Tibial nerve (tissue), 4 donors: ENCODE measurements at regions not wholly inside any gene's neighbourhood (a gene's known extent, or its start where the extent isn't known, plus 50 kb on each side); places are given as distances from the start of the nearest gene placed in this dataset.

Experiments used
- CTCF ChIP-seq, 5 experiments: fragments of 200-600 bp in 3 of 5; fragments of 450-650 bp in 2 of 5; sonication (generic) in 3 of 5; IDR thresholded peaks; one replicate each; pipeline ENCODE4 v1.5.1; 2016 to 2019; ENCODE audit warnings: antibody characterized with exemption in 5 of 5, mild to moderate bottlenecking in 3 of 5, moderate library complexity in 2 of 5
- EP300 ChIP-seq, 2 donors: sonication (generic); formaldehyde crosslinking; IDR thresholded peaks; one replicate each; pipeline ENCODE4 v1.6.1; 2017; ENCODE audit warnings: antibody characterized with exemption in 2 of 2, mild to moderate bottlenecking in 1 of 2
- POLR2A ChIP-seq, 2 donors: fragments of 450-650 bp; IDR thresholded peaks; one replicate each; pipeline ENCODE4 v1.6.1; 2017; ENCODE audit warnings: antibody characterized with exemption in 2 of 2, mild to moderate bottlenecking in 2 of 2, moderate library complexity in 2 of 2

- no peak for TF ChIP-seq POLR2A (IDR thresholded peaks at IDR 0.05)
- no peak for TF ChIP-seq EP300 (IDR thresholded peaks at IDR 0.05)
- no peak for TF ChIP-seq CTCF (IDR thresholded peaks at IDR 0.05)
Measured at GRCh38 chr18:75782204-75782603, 354.7 kb upstream of the SMIM21 start.
